SU-DHL-6 (cell line): ENCODE measurements at regions not wholly inside any gene's neighbourhood (a gene's known extent, or its start where the extent isn't known, plus 50 kb on each side); places are given as distances from the start of the nearest gene placed in this dataset.

Experiments
- H2AFZ ChIP-seq: fragments of 200-600 bp; sonication (generic); 2 replicates; pipeline ENCODE4 v1.6.1; 2014; ENCODE audit warnings: low read depth, mild to moderate bottlenecking, moderate library complexity, mixed read lengths, antibody characterized with exemption, low read length; ENCODE audit not compliant: severe bottlenecking
- H3F3A ChIP-seq: fragments of 200-600 bp; shearing (Covaris generic); 2 replicates; pipeline ENCODE4 v1.6.0; 2016; ENCODE audit warnings: antibody characterized with exemption, mild to moderate bottlenecking; ENCODE audit not compliant: insufficient read depth
- H3K27ac ChIP-seq: fragments of 200-600 bp; sonication (generic); 2 replicates; pipeline ENCODE4 v1.5.1; 2016; ENCODE audit warnings: low read depth, mild to moderate bottlenecking, low read length, moderate library complexity, mixed read lengths
- H3K27me3 ChIP-seq: fragments of 200-600 bp; sonication (generic), shearing (Covaris generic); 2 replicates; pipeline ENCODE4 v1.6.0; 2014; ENCODE audit warnings: mild to moderate bottlenecking, low read length
- H3K36me3 ChIP-seq: fragments of 200-600 bp; sonication (generic); 2 replicates; pipeline ENCODE4 v1.6.1; 2014; ENCODE audit warnings: mild to moderate bottlenecking, low read length, mixed read lengths
- H3K4me2 ChIP-seq: fragments of 300-600, 200-600 bp; shearing (Covaris generic), sonication (generic); 2 replicates; pipeline ENCODE4 v1.6.0; 2014; ENCODE audit warnings: low read length, low read depth, mild to moderate bottlenecking; ENCODE audit not compliant: poor library complexity, severe bottlenecking
- H3K4me3 ChIP-seq: fragments of 200-600 bp; sonication (generic); 2 replicates; pipeline ENCODE4 v1.5.1; 2014; ENCODE audit warnings: antibody characterized with exemption, low read length, mild to moderate bottlenecking, mixed read lengths; ENCODE audit not compliant: insufficient read depth, poor library complexity, severe bottlenecking
- H3K79me2 ChIP-seq: fragments of 200-600 bp; sonication (generic); 2 replicates; pipeline ENCODE4 v1.6.1; 2014; ENCODE audit warnings: mild to moderate bottlenecking, low read length, moderate library complexity; ENCODE audit not compliant: insufficient read depth
- H3K9ac ChIP-seq: fragments of 200-600 bp; sonication (generic); 2 replicates; pipeline ENCODE4 v1.7.0; 2014; ENCODE audit warnings: mild to moderate bottlenecking, low read length
- H3K9me2 ChIP-seq: fragments of 200-600 bp; sonication (generic); replicated peaks from 2 replicates; pipeline ENCODE4 v1.6.1; 2014; ENCODE audit warnings: low read length; ENCODE audit not compliant: insufficient read depth
- H3K9me3 ChIP-seq: fragments of 200-600 bp; sonication (generic); 2 replicates; pipeline ENCODE4 v1.6.1; 2014; ENCODE audit warnings: low read length, mixed read lengths; ENCODE audit not compliant: insufficient read depth
- H4K20me1 ChIP-seq: fragments of 200-600 bp; sonication (generic); 2 replicates; pipeline ENCODE4 v1.6.1; 2014; ENCODE audit warnings: low read depth, mild to moderate bottlenecking, antibody characterized with exemption, low read length, moderate library complexity, mixed read lengths
- EZH2phosphoT487 ChIP-seq: fragments of 200-600 bp; sonication (generic), shearing (Covaris generic); conservative IDR thresholded peaks from 2 replicates; pipeline ENCODE4 v1.6.1; 2018; ENCODE audit warnings: mild to moderate bottlenecking, antibody characterized with exemption, low read length, moderate library complexity, mixed read lengths
- TF ChIP-seq, protein P1 (sequence below): fragments of 200-600 bp; sonication (generic); IDR thresholded peaks from one replicate; pipeline ENCODE4 v1.5.1; 2017; ENCODE audit warnings: antibody characterized with exemption, mild to moderate bottlenecking, low read length, moderate library complexity; ENCODE audit not compliant: insufficient read depth, poor library complexity, severe bottlenecking

DNA sequence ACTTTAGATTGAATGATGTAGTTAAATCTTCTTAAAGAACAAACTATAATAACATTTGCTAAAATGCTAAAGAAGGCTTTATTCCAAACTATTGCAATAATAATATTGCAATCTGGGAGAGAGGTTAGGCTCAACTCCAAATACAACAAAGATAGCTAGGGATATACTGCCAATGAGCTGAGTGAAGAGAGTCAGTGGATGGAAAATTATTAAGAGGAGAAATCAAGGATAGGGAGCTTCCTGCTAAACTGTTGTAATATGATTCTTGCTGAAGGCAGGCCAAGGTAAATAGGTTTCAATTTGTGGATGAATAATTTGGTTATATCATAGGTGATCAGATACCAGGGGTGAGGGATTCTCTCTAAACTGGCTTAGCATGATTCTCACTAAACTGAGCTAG is 1651.5 kb downstream of the EFNA5 start:
- no peaks in the 10 kb centered on the region for H3K36me3 ChIP-seq
- no peaks in the 10 kb centered on the region for H3K9me2 ChIP-seq
- no peak overlapping the region for H2AFZ ChIP-seq

DNA sequence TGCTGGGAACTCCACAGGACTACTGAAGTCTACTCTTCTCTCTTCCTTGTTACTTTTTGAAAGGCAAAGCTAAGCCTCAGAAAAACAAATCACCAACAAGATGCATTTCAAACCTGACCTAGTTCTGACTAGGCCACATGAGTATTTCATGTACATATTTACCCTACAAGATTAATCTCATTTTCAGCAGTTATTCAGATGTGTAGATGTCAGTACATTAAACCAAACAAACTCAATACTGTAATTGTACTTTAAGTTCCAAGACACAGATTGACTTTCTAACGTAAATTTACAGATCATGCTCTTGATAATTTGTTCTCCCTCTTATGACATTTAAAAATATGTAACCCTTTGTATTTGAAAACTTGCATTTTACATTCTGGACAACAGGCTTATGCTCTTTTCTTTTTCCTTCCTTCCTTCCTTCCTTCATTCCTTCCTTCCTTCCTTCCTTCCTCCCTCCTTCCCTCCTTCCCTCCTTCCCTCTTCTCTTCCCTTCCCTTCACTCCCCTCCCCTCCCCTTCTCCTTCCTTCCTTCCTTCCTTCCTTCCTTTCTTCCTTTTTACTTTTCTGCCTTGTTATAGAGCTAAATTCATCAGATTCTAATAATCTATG is 1653.4 kb downstream of the EFNA5 start:
- Histone ChIP-seq H3K36me3 (no peaks in the 10 kb centered on the region), H4K20me1 (no peaks in the 10 kb centered on the region), H3K9me3 (no peaks in the 10 kb centered on the region), H3K79me2 (no peaks in the 10 kb centered on the region), H3K4me2 (no peak overlapping the region), H3K27ac (no peak overlapping the region), H3K4me3 (no peak overlapping the region), H3K27me3 (no peaks in the 10 kb centered on the region), H2AFZ (no peak overlapping the region), H3F3A (no peaks in the 10 kb centered on the region), H3K9ac (no peak overlapping the region), H3K9me2 (no peaks in the 10 kb centered on the region)
- no peak for TF ChIP-seq EZH2phosphoT487
- TF ChIP-seq, protein P1, sequence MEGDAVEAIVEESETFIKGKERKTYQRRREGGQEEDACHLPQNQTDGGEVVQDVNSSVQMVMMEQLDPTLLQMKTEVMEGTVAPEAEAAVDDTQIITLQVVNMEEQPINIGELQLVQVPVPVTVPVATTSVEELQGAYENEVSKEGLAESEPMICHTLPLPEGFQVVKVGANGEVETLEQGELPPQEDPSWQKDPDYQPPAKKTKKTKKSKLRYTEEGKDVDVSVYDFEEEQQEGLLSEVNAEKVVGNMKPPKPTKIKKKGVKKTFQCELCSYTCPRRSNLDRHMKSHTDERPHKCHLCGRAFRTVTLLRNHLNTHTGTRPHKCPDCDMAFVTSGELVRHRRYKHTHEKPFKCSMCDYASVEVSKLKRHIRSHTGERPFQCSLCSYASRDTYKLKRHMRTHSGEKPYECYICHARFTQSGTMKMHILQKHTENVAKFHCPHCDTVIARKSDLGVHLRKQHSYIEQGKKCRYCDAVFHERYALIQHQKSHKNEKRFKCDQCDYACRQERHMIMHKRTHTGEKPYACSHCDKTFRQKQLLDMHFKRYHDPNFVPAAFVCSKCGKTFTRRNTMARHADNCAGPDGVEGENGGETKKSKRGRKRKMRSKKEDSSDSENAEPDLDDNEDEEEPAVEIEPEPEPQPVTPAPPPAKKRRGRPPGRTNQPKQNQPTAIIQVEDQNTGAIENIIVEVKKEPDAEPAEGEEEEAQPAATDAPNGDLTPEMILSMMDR, result no peak

More for the DNA sequence above, 1651.5 kb downstream of the EFNA5 start:
- Histone ChIP-seq H3K27me3 (no peaks in the 10 kb centered on the region), H3K4me2 (no peak overlapping the region), H3K79me2 (no peaks in the 10 kb centered on the region), H3K9me3 (no peaks in the 10 kb centered on the region), H4K20me1 (no peaks in the 10 kb centered on the region), H3K27ac (no peak overlapping the region), H3K9ac (no peak overlapping the region), H3K4me3 (no peak overlapping the region), H3F3A (no peaks in the 10 kb centered on the region)
- no peak for TF ChIP-seq EZH2phosphoT487
- TF ChIP-seq, protein P1, result no peak

DNA sequence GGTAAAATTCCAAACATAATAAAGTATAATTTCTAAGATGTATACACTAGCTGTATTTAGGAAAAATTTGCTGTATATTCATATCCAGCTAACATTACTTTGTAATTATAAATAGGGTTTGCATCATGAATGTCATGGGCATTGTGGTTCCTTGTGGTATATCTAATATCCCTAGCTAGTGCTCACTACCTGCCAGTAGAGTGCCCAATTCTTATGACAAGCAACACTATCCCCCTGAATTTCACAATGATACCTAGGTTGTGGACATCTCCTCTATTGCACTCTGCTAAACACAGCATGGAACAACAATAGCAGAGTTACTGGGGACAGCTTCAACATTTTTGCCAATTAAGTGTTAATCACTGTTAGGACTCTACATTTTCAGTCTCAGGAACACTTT is 1656.5 kb downstream of the EFNA5 start:
- H3F3A ChIP-seq, result no peaks in the 10 kb centered on the region
- no peaks in the 10 kb centered on the region for H4K20me1 ChIP-seq
- no peaks in the 10 kb centered on the region for H3K36me3 ChIP-seq
- H3K79me2 ChIP-seq, result no peaks in the 10 kb centered on the region
- no peak overlapping the region for H3K4me2 ChIP-seq
- H3K4me3 ChIP-seq, result no peak overlapping the region
- no peaks in the 10 kb centered on the region for H3K27me3 ChIP-seq
- TF ChIP-seq, protein P1, result no peak
- no peak for TF ChIP-seq EZH2phosphoT487
- no peak overlapping the region for H3K27ac ChIP-seq
- H3K9me2 ChIP-seq, result no peaks in the 10 kb centered on the region
- H2AFZ ChIP-seq, result no peak overlapping the region
- no peak overlapping the region for H3K9ac ChIP-seq
- no peaks in the 10 kb centered on the region for H3K9me3 ChIP-seq
